ENCODE measurements at regions not wholly inside any gene's neighbourhood (a gene's known extent, or its start where the extent isn't known, plus 50 kb on each side); places are given as distances from the start of the nearest gene placed in this dataset.

DNA sequence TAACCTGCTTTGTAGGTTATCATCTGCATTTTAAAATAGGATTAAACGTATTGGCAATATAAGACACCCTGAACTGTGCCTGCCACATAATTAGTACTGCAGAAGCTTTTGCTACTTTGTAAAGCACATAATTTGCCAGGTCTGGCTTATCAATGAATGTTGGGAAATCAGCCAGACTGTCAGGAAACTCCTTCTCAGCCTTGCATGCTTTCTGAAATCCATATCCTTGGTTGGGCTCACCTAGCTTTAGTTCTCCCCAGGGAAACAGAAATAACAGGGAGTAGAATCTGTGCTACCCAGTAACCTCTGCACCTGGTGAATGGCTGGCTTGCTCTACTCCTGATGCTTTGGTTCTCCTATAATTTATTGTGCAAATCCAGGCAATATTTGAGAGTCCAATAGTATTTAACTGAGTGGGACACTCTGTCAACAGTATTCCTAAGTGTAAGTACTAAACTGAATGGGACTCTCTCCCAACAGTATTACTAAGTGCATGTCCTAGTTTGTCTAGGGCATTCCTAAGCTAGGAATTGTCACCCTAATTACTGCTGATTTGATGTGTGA lies 354.5 kb downstream of the WDR72 start:
- H4K20me1 ChIP-seq (ENCODE audit: insufficient read depth, low read length), result no peaks in the 10 kb centered on the region
- H2AFZ ChIP-seq (ENCODE audit: low read length), result no peak overlapping the region
- no peak for DNase-seq
- H3K36me3 ChIP-seq (replicated peaks; ENCODE audit: insufficient read depth, low read length), result no peaks in the 10 kb centered on the region
- H3K9me2 ChIP-seq (replicated peaks; ENCODE audit: insufficient read depth, low read length), result no peaks in the 10 kb centered on the region
- no peak overlapping the region for H3K4me3 ChIP-seq (ENCODE audit: low read length)
- H3K27me3 ChIP-seq (replicated peaks; ENCODE audit: insufficient read depth, low read length), result no peaks in the 10 kb centered on the region
- H3K4me1 ChIP-seq (ENCODE audit: low read length), result no peaks in the 10 kb centered on the region
- no peak overlapping the region for H3K9ac ChIP-seq (ENCODE audit: low read length)
- no peak overlapping the region for H3K27ac ChIP-seq (ENCODE audit: low read length)
- no peaks in the 10 kb centered on the region for H3F3A ChIP-seq (ENCODE audit: insufficient read depth, low read length)
- TF ChIP-seq CTCF (IDR thresholded peaks at IDR 0.05; ENCODE audit: low read length) (no peak), EZH2 (optimal IDR thresholded peaks at IDR 0.05; ENCODE audit: low read depth, low read length) (no peak), EZH2phosphoT487 (IDR thresholded peaks at IDR 0.05; ENCODE audit: low read length) (no peak)
- no peaks in the 10 kb centered on the region for H3K9me3 ChIP-seq (replicated peaks; ENCODE audit: insufficient read depth, low read length)
- no peak overlapping the region for H3K4me2 ChIP-seq (ENCODE audit: low read depth, low read length)
- no peaks in the 10 kb centered on the region for H3K79me2 ChIP-seq (ENCODE audit: low read length)

DNA sequence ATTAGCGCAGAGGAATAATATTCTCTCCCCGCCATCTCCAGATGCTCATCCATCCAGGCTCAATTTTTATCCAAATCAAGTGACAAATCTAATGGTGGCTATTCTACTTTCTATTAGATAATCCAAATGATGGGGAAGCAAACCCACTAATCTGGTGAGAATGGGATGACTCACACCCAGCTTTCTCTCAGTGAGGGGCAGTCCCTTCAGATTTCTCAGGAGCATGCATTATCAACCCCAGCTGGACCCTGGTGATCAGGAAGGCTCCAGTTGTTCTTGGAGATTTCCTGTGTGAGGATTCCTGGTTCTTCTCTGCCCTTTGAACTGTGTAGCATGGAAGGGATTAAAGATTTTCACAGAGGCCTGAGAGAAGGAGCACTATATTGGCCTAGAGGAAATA lies 358.0 kb downstream of the WDR72 start:
- Histone ChIP-seq H3K79me2 (ENCODE audit: low read length) (no peaks in the 10 kb centered on the region), H3K4me2 (ENCODE audit: low read depth, low read length) (no peak overlapping the region)
- DNase-seq, result no peak

GRCh38 chr15:53400986-53401385 lies 358.5 kb downstream of the WDR72 start:
- no peak for TF ChIP-seq EZH2 (optimal IDR thresholded peaks at IDR 0.05; ENCODE audit: low read depth, low read length)
- no peak for TF ChIP-seq CTCF (IDR thresholded peaks at IDR 0.05; ENCODE audit: low read length)
- no peak for TF ChIP-seq EZH2phosphoT487 (IDR thresholded peaks at IDR 0.05; ENCODE audit: low read length)

More for the DNA sequence above, 358.0 kb downstream of the WDR72 start:
- H4K20me1 ChIP-seq (ENCODE audit: insufficient read depth, low read length), result no peaks in the 10 kb centered on the region
- no peaks in the 10 kb centered on the region for H3K9me2 ChIP-seq (replicated peaks; ENCODE audit: insufficient read depth, low read length)
- no peak overlapping the region for H2AFZ ChIP-seq (ENCODE audit: low read length)
- no peaks in the 10 kb centered on the region for H3K9me3 ChIP-seq (replicated peaks; ENCODE audit: insufficient read depth, low read length)
- no peaks in the 10 kb centered on the region for H3F3A ChIP-seq (ENCODE audit: insufficient read depth, low read length)
- TF ChIP-seq EZH2 (optimal IDR thresholded peaks at IDR 0.05; ENCODE audit: low read depth, low read length) (no peak), EZH2phosphoT487 (IDR thresholded peaks at IDR 0.05; ENCODE audit: low read length) (no peak), CTCF (IDR thresholded peaks at IDR 0.05; ENCODE audit: low read length) (no peak)
- no peaks in the 10 kb centered on the region for H3K4me1 ChIP-seq (ENCODE audit: low read length)
- H3K27ac ChIP-seq (ENCODE audit: low read length), result no peak overlapping the region
- no peaks in the 10 kb centered on the region for H3K27me3 ChIP-seq (replicated peaks; ENCODE audit: insufficient read depth, low read length)
- no peaks in the 10 kb centered on the region for H3K36me3 ChIP-seq (replicated peaks; ENCODE audit: insufficient read depth, low read length)
- no peak overlapping the region for H3K9ac ChIP-seq (ENCODE audit: low read length)
- H3K4me3 ChIP-seq (ENCODE audit: low read length), result no peak overlapping the region

More at GRCh38 chr15:53400986-53401385, 358.5 kb downstream of the WDR72 start:
- Histone ChIP-seq H3K4me3 (ENCODE audit: low read length) (no peak overlapping the region), H3K4me1 (ENCODE audit: low read length) (no peaks in the 10 kb centered on the region), H4K20me1 (ENCODE audit: insufficient read depth, low read length) (no peaks in the 10 kb centered on the region), H3K27me3 (replicated peaks; ENCODE audit: insufficient read depth, low read length) (no peaks in the 10 kb centered on the region), H3K9ac (ENCODE audit: low read length) (no peak overlapping the region), H3K79me2 (ENCODE audit: low read length) (no peaks in the 10 kb centered on the region), H3K27ac (ENCODE audit: low read length) (no peak overlapping the region), H3F3A (ENCODE audit: insufficient read depth, low read length) (no peaks in the 10 kb centered on the region), H3K9me3 (replicated peaks; ENCODE audit: insufficient read depth, low read length) (no peaks in the 10 kb centered on the region), H2AFZ (ENCODE audit: low read length) (no peak overlapping the region), H3K9me2 (replicated peaks; ENCODE audit: insufficient read depth, low read length) (no peaks in the 10 kb centered on the region), H3K36me3 (replicated peaks; ENCODE audit: insufficient read depth, low read length) (no peaks in the 10 kb centered on the region), H3K4me2 (ENCODE audit: low read depth, low read length) (no peak overlapping the region)
- DNase-seq, result no peak

Measured in MM.1S (cell line).